SK-N-MC (cell line): ENCODE measurements at regions not wholly inside any gene's neighbourhood (a gene's known extent, or its start where the extent isn't known, plus 50 kb on each side); places are given as distances from the start of the nearest gene placed in this dataset.

ENCODE experiments used
- EZH2 ChIP-seq: fragments of 200-600 bp; sonication (generic); IDR thresholded peaks from one replicate; pipeline ENCODE4 v1.6.1; 2017; ENCODE audit warnings: antibody characterized with exemption
- POLR2AphosphoS5 ChIP-seq: IDR thresholded peaks from 2 replicates; pipeline ENCODE4 v1.6.1; 2012; ENCODE audit warnings: mild to moderate bottlenecking, low read depth, low read length, borderline replicate concordance

- TF ChIP-seq EZH2 = no peak
- no peak for TF ChIP-seq POLR2AphosphoS5
Measured at GRCh38 chr2:180695586-180696401, 284.6 kb upstream of the UBE2E3 start.
